Uterus (tissue), 2 donors: ENCODE measurements at regions not wholly inside any gene's neighbourhood (a gene's known extent, or its start where the extent isn't known, plus 50 kb on each side); places are given as distances from the start of the nearest gene placed in this dataset.

Experiments used
- CTCF ChIP-seq, 4 experiments: fragments of 200-600 bp in 2 of 4; fragments of 450-650 bp in 2 of 4; sonication (generic) in 2 of 4; IDR thresholded peaks; one replicate each; pipeline ENCODE4 v1.5.1; 2016 to 2019; ENCODE audit warnings: antibody characterized with exemption in 4 of 4, mild to moderate bottlenecking in 2 of 4, moderate library complexity in 1 of 4
- POLR2A ChIP-seq, 2 donors: fragments of 450-650 bp; IDR thresholded peaks; one replicate each; pipeline ENCODE4 v1.6.1; 2016; ENCODE audit warnings: antibody characterized with exemption in 2 of 2, mild to moderate bottlenecking in 1 of 2, moderate library complexity in 1 of 2

GRCh38 chr11:114877976-114878375 lies 199.6 kb downstream of the NXPE2 start:
- TF ChIP-seq CTCF (IDR thresholded peaks at IDR 0.05) (no peak), POLR2A (IDR thresholded peaks at IDR 0.05) (no peak)
